PC-3 (cell line): ENCODE measurements at regions not wholly inside any gene's neighbourhood (a gene's known extent, or its start where the extent isn't known, plus 50 kb on each side); places are given as distances from the start of the nearest gene placed in this dataset.

Experiments used
- ATAC-seq: fragments of 200-7000 bp; cut with Tn5 transposase; 2 replicates; pipeline ENCODE4 v1.9.1; 2020; ENCODE audit warnings: mild to moderate bottlenecking, moderate library complexity
- BruUV-seq: library from RNA; stranded (reverse); fragments of 400-500 nt; replicated peaks from 2 replicates; lab custom pipeline; 2021; lab: Mats Ljungman, UMichigan
- CTCF ChIA-PET: fragments of 300-600 bp; sonication (Branson Sonifier 250); formaldehyde crosslinking; loops from one replicate; lab custom pipeline; 2022; ENCODE audit warnings: antibody characterized with exemption; lab: Charles Lee
- POLR2A ChIA-PET: fragments of 300-600 bp; sonication (Branson Sonifier 250); formaldehyde crosslinking; loops from one replicate; lab custom pipeline; 2022; ENCODE audit warnings: antibody characterized with exemption; ENCODE audit not compliant: unreplicated experiment; lab: Charles Lee
- DNase-seq: peaks from one replicate; pipeline ENCODE4 v3.0.0-alpha.2; 2015
- H2AFZ ChIP-seq: fragments of 300-600 bp; sonication (generic); 2 replicates; pipeline ENCODE4 v1.6.0; 2016; ENCODE audit warnings: antibody characterized with exemption, low read length
- H3F3A ChIP-seq: fragments of 300-600 bp; sonication (generic); one replicate; pipeline ENCODE4 v1.6.0; 2017; ENCODE audit warnings: antibody characterized with exemption, low read length, control low read depth, mild to moderate bottlenecking; ENCODE audit not compliant: unreplicated experiment
- H3K27ac ChIP-seq: fragments of 300-600 bp; sonication (generic); 2 replicates; pipeline ENCODE4 v1.5.1; 2016; ENCODE audit warnings: mild to moderate bottlenecking, low read length
- H3K27me3 ChIP-seq: fragments of 300-600 bp; sonication (generic); 2 replicates; pipeline ENCODE4 v1.6.1; 2016; ENCODE audit warnings: low read length, mixed read lengths
- H3K36me3 ChIP-seq: fragments of 300-600 bp; sonication (generic); 2 replicates; pipeline ENCODE4 v1.6.1; 2016; ENCODE audit warnings: low read depth, mixed run types, low read length, mixed read lengths
- H3K4me1 ChIP-seq: fragments of 300-600 bp; sonication (generic); 2 replicates; pipeline ENCODE4 v1.5.1; 2016; ENCODE audit warnings: low read length; ENCODE audit not compliant: insufficient read depth
- H3K4me2 ChIP-seq: fragments of 300-600 bp; sonication (generic); 2 replicates; pipeline ENCODE4 v1.6.0; 2016; ENCODE audit warnings: low read length
- H3K4me3 ChIP-seq: fragments of 300-600 bp; sonication (generic); 2 replicates; pipeline ENCODE4 v1.5.1; 2016; ENCODE audit warnings: mild to moderate bottlenecking, low read length, mixed read lengths
- H3K79me2 ChIP-seq: fragments of 300-600 bp; sonication (generic); 2 replicates; pipeline ENCODE4 v1.6.1; 2017; ENCODE audit warnings: low read length, mixed read lengths
- H3K9ac ChIP-seq: fragments of 300-600 bp; sonication (generic); 2 replicates; pipeline ENCODE4 v1.6.0; 2016; ENCODE audit warnings: mild to moderate bottlenecking, low read length
- H3K9me2 ChIP-seq: fragments of 300-600 bp; sonication (generic); replicated peaks from 2 replicates; pipeline ENCODE4 v1.6.1; 2016; ENCODE audit warnings: mixed run types, low read length, mixed read lengths
- H3K9me3 ChIP-seq: fragments of 300-600 bp; sonication (generic); 2 replicates; pipeline ENCODE4 v1.6.1; 2016; ENCODE audit warnings: low read length, mixed read lengths
- H4K20me1 ChIP-seq: fragments of 300-600 bp; sonication (generic); 2 replicates; pipeline ENCODE4 v1.6.1; 2016; ENCODE audit warnings: low read length, mixed read lengths
- CTCF ChIP-seq: fragments of 300-600 bp; sonication (generic); conservative IDR thresholded peaks from 2 replicates; pipeline ENCODE4 v1.5.1; 2017; ENCODE audit warnings: antibody characterized with exemption, low read depth, mild to moderate bottlenecking, low read length
- EZH2 ChIP-seq: fragments of 300-600 bp; sonication (generic); IDR thresholded peaks from one replicate; pipeline ENCODE4 v1.6.1; 2017; ENCODE audit warnings: antibody characterized with exemption, mild to moderate bottlenecking, low read length; ENCODE audit not compliant: unreplicated experiment
- EZH2phosphoT487 ChIP-seq: fragments of 300-600 bp; sonication (generic); IDR thresholded peaks from 2 replicates; pipeline ENCODE4 v1.6.1; 2018; ENCODE audit warnings: mild to moderate bottlenecking, antibody characterized with exemption, low read length, borderline replicate concordance
- intact Hi-C: fragments of 100-400 bp; cut with micrococcal nuclease; formaldehyde crosslinking; loops from 2 replicates; pipeline ENCODE4 v1.9.0; 2023

- CTCF ChIA-PET, result no interaction called here
- Histone ChIP-seq H3K36me3 (no peaks in the 10 kb centered on the region), H4K20me1 (no peaks in the 10 kb centered on the region), H3K9me3 (no peaks in the 10 kb centered on the region), H3K9ac (no peak overlapping the region), H3K4me1 (no peaks in the 10 kb centered on the region), H3K4me3 (no peak overlapping the region), H3K79me2 (no peaks in the 10 kb centered on the region), H3F3A (no peaks in the 10 kb centered on the region), H2AFZ (no peak overlapping the region), H3K27ac (no peak overlapping the region), H3K27me3 (no peaks in the 10 kb centered on the region), H3K9me2 (no peaks in the 10 kb centered on the region), H3K4me2 (no peak overlapping the region)
- DNase-seq (no peak), ATAC-seq (no peak)
- POLR2A ChIA-PET, result no interaction called here
- BruUV-seq, result no TSS peak
- no peak for TF ChIP-seq EZH2
- no peak for TF ChIP-seq EZH2phosphoT487
- no peak for TF ChIP-seq CTCF
- intact Hi-C loops, result no loop called here
These were observed 345.6 kb downstream of the MDFIC start for GRCh38 chr7:115267503-115267902.

GRCh38 chr7:115260381-115260780 lies 338.5 kb downstream of the MDFIC start:
- no peak for DNase-seq
- ATAC-seq, result no peak

GRCh38 chr7:115252461-115252860 lies 330.6 kb downstream of the MDFIC start:
- Histone ChIP-seq H3K4me2 (no peak overlapping the region), H3K36me3 (no peaks in the 10 kb centered on the region), H3K4me3 (no peak overlapping the region), H3K9me3 (no peaks in the 10 kb centered on the region), H3K27me3 (no peaks in the 10 kb centered on the region), H3K4me1 (no peaks in the 10 kb centered on the region; the same call in 1 of the 2 replicates), H2AFZ (no peak overlapping the region), H3K9ac (no peak overlapping the region), H4K20me1 (no peaks in the 10 kb centered on the region), H3K79me2 (no peaks in the 10 kb centered on the region), H3K9me2 (no peaks in the 10 kb centered on the region), H3K27ac (no peak overlapping the region), H3F3A (no peaks in the 10 kb centered on the region)
- TF ChIP-seq EZH2phosphoT487, result no peak
- TF ChIP-seq CTCF, result no peak
- no peak for TF ChIP-seq EZH2
- ChIA-PET POLR2A (no interaction called here), CTCF (no interaction called here)
- ATAC-seq (no peak), DNase-seq (no peak)
- no TSS peak for BruUV-seq
- intact Hi-C loops, result no loop called here

More at GRCh38 chr7:115260381-115260780, 338.5 kb downstream of the MDFIC start:
- no peaks in the 10 kb centered on the region for H3K9me2 ChIP-seq
- BruUV-seq, result no TSS peak
- H3K27ac ChIP-seq, result no peak overlapping the region
- no peak overlapping the region for H3K9ac ChIP-seq
- no peaks in the 10 kb centered on the region for H3F3A ChIP-seq
- H3K4me2 ChIP-seq, result no peak overlapping the region
- POLR2A ChIA-PET, result no interaction called here
- intact Hi-C loops, result no loop called here
- TF ChIP-seq CTCF, result no peak
- TF ChIP-seq EZH2phosphoT487, result no peak
- TF ChIP-seq EZH2, result no peak
- no peaks in the 10 kb centered on the region for H3K36me3 ChIP-seq
- no peaks in the 10 kb centered on the region for H4K20me1 ChIP-seq
- no peaks in the 10 kb centered on the region for H3K4me1 ChIP-seq
- CTCF ChIA-PET, result no interaction called here
- no peaks in the 10 kb centered on the region for H3K27me3 ChIP-seq
- no peak overlapping the region for H3K4me3 ChIP-seq
- H3K79me2 ChIP-seq, result no peaks in the 10 kb centered on the region
- no peak overlapping the region for H2AFZ ChIP-seq
- H3K9me3 ChIP-seq, result no peaks in the 10 kb centered on the region
